Right lobe of liver (tissue), 6 donors: ENCODE measurements at regions not wholly inside any gene's neighbourhood (a gene's known extent, or its start where the extent isn't known, plus 50 kb on each side); places are given as distances from the start of the nearest gene placed in this dataset.

Experiments
- ATAC-seq, 4 donors: fragments of 200-7000 bp; cut with Tn5 transposase; one replicate each; pipeline ENCODE4 v1.9.1; 2020; ENCODE audit warnings: mild to moderate bottlenecking in 4 of 4, moderate library complexity in 4 of 4
- DNase-seq, 3 donors: peaks; one replicate each; pipeline ENCODE4 v3.0.0-alpha.2; 2020
- H3K27ac ChIP-seq, 3 donors: fragments of 200-600 bp; one replicate each; pipeline ENCODE4 v1.8.0; 2022
- H3K27me3 ChIP-seq, 2 donors: fragments of 200-600 bp; one replicate each; pipeline ENCODE4 v1.8.0; 2022
- H3K36me3 ChIP-seq, 4 donors: fragments of 200-600 bp; sonication (generic) in 1 of 4; one replicate each; pipeline versions ENCODE4 v1.5.1 to v1.8.0; 2017 to 2022; ENCODE audit warnings: control low read depth in 1 of 4
- H3K4me1 ChIP-seq, 4 donors: fragments of 200-600 bp; sonication (generic) in 1 of 4; one replicate each; pipeline versions ENCODE4 v1.5.1 to v1.8.0; 2017 to 2022; ENCODE audit warnings: control low read depth in 1 of 4
- H3K4me3 ChIP-seq, 3 donors: fragments of 200-600 bp; one replicate each; pipeline ENCODE4 v1.8.0; 2022
- H3K9me3 ChIP-seq, 4 donors: fragments of 200-600 bp; sonication (generic) in 1 of 4; one replicate each; pipeline versions ENCODE4 v1.5.1 to v1.8.0; 2017 to 2022; ENCODE audit warnings: control low read depth in 1 of 4
- CTCF ChIP-seq, 4 donors: fragments of 200-600 bp in 3 of 4; fragments of 450-650 bp in 1 of 4; IDR thresholded peaks; one replicate each; pipeline versions ENCODE4 v1.5.1 to v1.8.0; 2016 to 2022; ENCODE audit warnings: antibody characterized with exemption in 4 of 4, mild to moderate bottlenecking in 2 of 4
- POLR2A ChIP-seq: fragments of 450-650 bp; IDR thresholded peaks from one replicate; pipeline ENCODE4 v1.6.1; 2017; ENCODE audit warnings: antibody characterized with exemption, mild to moderate bottlenecking
- WGBS: methylation state at CpG from one replicate; pipeline ENCODE4 v1.1.6; 2018; ENCODE audit warnings: low coverage, low lambda C conversion rate; ENCODE audit not compliant: insufficient coverage; ENCODE audit errors: missing lambda C conversion rate; 5-methylcytosine and 5-hydroxymethylcytosine counted together
- intact Hi-C, 2 donors: fragments of 100-400 bp; cut with DNase I; formaldehyde crosslinking; loops; one replicate each; pipeline versions ENCODE4 v1.11.2 to v1.14.1; 2022
- donor health status: DM: no; HTN: yes; CAD: no.
- donor health status: DM: no; HTN: no; CAD: no.
- donor health status: DM: no; HTN: no; CAD: no.
- donor health status: DM: no; HTN: yes; CAD: no.
- donor health status: DM: no; HTN: yes; CAD: no.

GRCh38 chr22:27148055-27148454, 490.7 kb downstream of the MIAT start:
- 19% methylated on average over 2 of the region's 2 CpGs for WGBS
- no peaks in the 10 kb centered on the region for H3K36me3 ChIP-seq
- no peaks in the 10 kb centered on the region for H3K27me3 ChIP-seq
- no peaks in the 10 kb centered on the region for H3K9me3 ChIP-seq
- DNase-seq (no peak), ATAC-seq (peak in 3 of 4 donors; percentile 28 to 88 (median 85))
- no peak overlapping the region for H3K27ac ChIP-seq
- H3K4me3 ChIP-seq, result no peak overlapping the region
- peaks cover 0 to 9% (median 0%) of the 10 kb centered on the region in 4 donors for H3K4me1 ChIP-seq
- TF ChIP-seq POLR2A, result no peak
- TF ChIP-seq CTCF (IDR thresholded peaks at IDR 0.05), result no peak
- intact Hi-C loops, result no loop called here

DNA sequence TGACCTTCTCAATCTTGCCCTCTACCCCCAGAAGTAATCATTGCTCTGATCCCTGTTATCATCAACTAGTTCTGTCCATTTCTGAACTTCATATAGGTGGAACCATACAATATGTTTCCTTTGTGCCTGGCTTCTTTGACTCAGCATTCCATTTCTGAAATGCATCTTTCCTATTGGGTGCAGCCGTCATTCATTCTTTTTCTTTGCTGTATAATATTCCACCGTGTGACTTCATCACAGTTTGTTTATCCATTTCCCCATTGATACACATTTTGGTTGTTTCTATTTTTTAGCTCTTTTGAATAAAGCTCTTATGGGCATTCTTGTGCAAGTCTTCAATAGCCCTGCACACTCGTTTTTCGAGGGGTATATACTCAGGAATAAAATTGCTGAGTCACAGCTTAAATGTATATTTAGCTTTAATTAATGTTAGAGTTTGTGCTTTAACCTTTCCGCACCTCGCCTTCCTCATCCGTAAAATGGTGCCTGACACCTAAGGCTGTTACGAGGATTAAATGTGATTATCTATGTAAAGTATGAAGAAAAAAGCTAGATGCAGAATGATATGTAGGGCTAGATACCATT, 491.6 kb downstream of the MIAT start:
- DNase-seq, result no peak
- WGBS, result 82% methylated on average over 8 of the region's 8 CpGs
- intact Hi-C loops, result no loop called here

GRCh38 chr22:27149921-27150543, 492.6 kb downstream of the MIAT start:
- intact Hi-C loops, result no loop called here
- peaks cover 0 to 9% (median 0%) of the 10 kb centered on the region in 4 donors for H3K4me1 ChIP-seq
- no peaks in the 10 kb centered on the region for H3K27me3 ChIP-seq
- no peaks in the 10 kb centered on the region for H3K36me3 ChIP-seq
- DNase-seq (no peak), ATAC-seq (peak in 1 of 4 donors; percentile 15)
- no peak for TF ChIP-seq POLR2A
- no peak for TF ChIP-seq CTCF (IDR thresholded peaks at IDR 0.05)
- H3K9me3 ChIP-seq, result no peaks in the 10 kb centered on the region
- no peak overlapping the region for H3K4me3 ChIP-seq
- no peak overlapping the region for H3K27ac ChIP-seq
- WGBS, result 37% methylated on average over 10 of the region's 12 CpGs

More for the DNA sequence above, 491.6 kb downstream of the MIAT start:
- H3K4me1 ChIP-seq, result peaks cover 0 to 9% (median 0%) of the 10 kb centered on the region in 4 donors
- no peaks in the 10 kb centered on the region for H3K27me3 ChIP-seq
- no peaks in the 10 kb centered on the region for H3K36me3 ChIP-seq
- no peak for ATAC-seq
- TF ChIP-seq POLR2A, result no peak
- TF ChIP-seq CTCF (IDR thresholded peaks at IDR 0.05), result no peak
- no peak overlapping the region for H3K27ac ChIP-seq
- H3K4me3 ChIP-seq, result no peak overlapping the region
- H3K9me3 ChIP-seq, result no peaks in the 10 kb centered on the region

GRCh38 chr22:27150544-27150941, 493.2 kb downstream of the MIAT start:
- no peaks in the 10 kb centered on the region for H3K9me3 ChIP-seq
- ATAC-seq, result no peak
- TF ChIP-seq POLR2A (no peak), CTCF (IDR thresholded peaks at IDR 0.05) (no peak)
- no peak for DNase-seq
- intact Hi-C loops, result no loop called here
- H3K4me3 ChIP-seq, result no peak overlapping the region
- H3K27ac ChIP-seq, result no peak overlapping the region
- WGBS, result 27% methylated on average over 8 of the region's 8 CpGs
- no peaks in the 10 kb centered on the region for H3K36me3 ChIP-seq
- H3K27me3 ChIP-seq, result no peaks in the 10 kb centered on the region
- peaks cover 0 to 14% (median 0%) of the 10 kb centered on the region in 4 donors for H3K4me1 ChIP-seq
